HEK293T (cell line): ENCODE measurements at regions not wholly inside any gene's neighbourhood (a gene's known extent, or its start where the extent isn't known, plus 50 kb on each side); places are given as distances from the start of the nearest gene placed in this dataset.

Source experiments
- CTCF ChIA-PET: fragments of 350-600 bp; formaldehyde crosslinking; extraction: SDS; loops from one replicate; lab custom pipeline; 2021; ENCODE audit warnings: antibody characterized with exemption, inconsistent platforms; lab: Yijun Ruan, JAX
- POLR2A ChIA-PET: fragments of 350-600 bp; formaldehyde crosslinking; extraction: SDS; loops from one replicate; lab custom pipeline; 2020; ENCODE audit warnings: antibody characterized with exemption, inconsistent platforms; lab: Yijun Ruan, JAX
- DNase-seq: peaks from one replicate; pipeline ENCODE4 v3.0.0; 2012; ENCODE audit warnings: mixed read lengths; ENCODE audit errors: extremely low spot score
- ARNT ChIP-seq: fragments of 450-650 bp; IDR thresholded peaks from 2 replicates; pipeline ENCODE4 v1.6.1; 2017; ENCODE audit warnings: mild to moderate bottlenecking
- BHLHE40 ChIP-seq: fragments of 450-650 bp; IDR thresholded peaks from 2 replicates; pipeline ENCODE4 v1.6.1; 2016; ENCODE audit warnings: mild to moderate bottlenecking, moderate library complexity, borderline replicate concordance
- CTBP1 ChIP-seq: fragments of 450-650 bp; IDR thresholded peaks from 2 replicates; pipeline ENCODE4 v1.6.1; 2016; ENCODE audit warnings: borderline replicate concordance
- ELF4 ChIP-seq: fragments of 450-650 bp; IDR thresholded peaks from 2 replicates; pipeline ENCODE4 v1.6.1; 2017; ENCODE audit warnings: antibody characterized with exemption
- FOXA1 ChIP-seq: fragments of 450-650 bp; IDR thresholded peaks from 2 replicates; pipeline ENCODE4 v1.6.1; 2016; ENCODE audit warnings: mild to moderate bottlenecking
- FOXK2 ChIP-seq: fragments of 450-650 bp; IDR thresholded peaks from 2 replicates; pipeline ENCODE4 v1.6.1; 2016; ENCODE audit warnings: mild to moderate bottlenecking
- FOXM1 ChIP-seq: fragments of 450-650 bp; IDR thresholded peaks from 2 replicates; pipeline ENCODE4 v1.6.1; 2017; ENCODE audit warnings: mild to moderate bottlenecking, borderline replicate concordance
- HDGF ChIP-seq: fragments of 450-650 bp; IDR thresholded peaks from 2 replicates; pipeline ENCODE4 v1.6.1; 2017; ENCODE audit warnings: antibody characterized with exemption, borderline replicate concordance
- L3MBTL2 ChIP-seq: fragments of 450-650 bp; conservative IDR thresholded peaks from 2 replicates; pipeline ENCODE4 v1.6.1; 2016; ENCODE audit warnings: mild to moderate bottlenecking
- LEF1 ChIP-seq: fragments of 450-650 bp; IDR thresholded peaks from 2 replicates; pipeline ENCODE4 v1.6.1; 2017; ENCODE audit warnings: mild to moderate bottlenecking, borderline replicate concordance
- NFRKB ChIP-seq: fragments of 450-650 bp; IDR thresholded peaks from 2 replicates; pipeline ENCODE4 v1.6.1; 2016; ENCODE audit warnings: mild to moderate bottlenecking, moderate library complexity
- SP1 ChIP-seq: fragments of 450-650 bp; IDR thresholded peaks from 2 replicates; pipeline ENCODE4 v1.6.1; 2017
- SUZ12 ChIP-seq: fragments of 450-650 bp; IDR thresholded peaks from 2 replicates; pipeline ENCODE4 v1.6.1; 2016; ENCODE audit warnings: mild to moderate bottlenecking
- TARDBP ChIP-seq: fragments of 450-650 bp; IDR thresholded peaks from 2 replicates; pipeline ENCODE4 v1.6.1; 2016
- ZNF384 ChIP-seq: fragments of 450-650 bp; IDR thresholded peaks from 2 replicates; pipeline ENCODE4 v1.6.1; 2016
- TF ChIP-seq, protein P1 (sequence below): fragments of 450-650 bp; IDR thresholded peaks from 2 replicates; pipeline ENCODE4 v1.6.1; 2016

DNA sequence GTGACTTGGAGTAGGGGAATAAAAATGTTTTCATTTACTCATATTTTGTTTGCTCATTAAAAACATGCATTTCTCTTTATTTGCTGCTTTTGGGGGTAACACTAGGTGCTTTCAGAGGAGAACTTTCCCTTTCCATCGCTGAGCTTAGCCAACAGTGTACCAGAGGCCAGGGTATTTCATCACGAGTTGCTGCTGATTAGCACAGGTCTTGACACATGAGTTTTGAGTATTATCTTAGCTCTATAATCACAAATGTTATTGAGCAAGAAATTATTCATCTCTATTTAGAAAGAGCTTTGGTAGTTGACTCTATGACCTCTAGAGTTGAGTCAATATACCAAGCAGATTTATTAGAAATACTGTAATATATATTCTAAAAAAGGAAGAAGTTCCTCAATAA lies 375.9 kb downstream of the NXPH1 start:
- TF ChIP-seq HDGF (no peak), FOXK2 (no peak), SP1 (no peak), ELF4 (no peak), SUZ12 (no peak), ARNT (no peak), NFRKB (no peak)
- CTCF ChIA-PET, result no interaction called here
- DNase-seq, result no peak
- POLR2A ChIA-PET, result no interaction called here

DNA sequence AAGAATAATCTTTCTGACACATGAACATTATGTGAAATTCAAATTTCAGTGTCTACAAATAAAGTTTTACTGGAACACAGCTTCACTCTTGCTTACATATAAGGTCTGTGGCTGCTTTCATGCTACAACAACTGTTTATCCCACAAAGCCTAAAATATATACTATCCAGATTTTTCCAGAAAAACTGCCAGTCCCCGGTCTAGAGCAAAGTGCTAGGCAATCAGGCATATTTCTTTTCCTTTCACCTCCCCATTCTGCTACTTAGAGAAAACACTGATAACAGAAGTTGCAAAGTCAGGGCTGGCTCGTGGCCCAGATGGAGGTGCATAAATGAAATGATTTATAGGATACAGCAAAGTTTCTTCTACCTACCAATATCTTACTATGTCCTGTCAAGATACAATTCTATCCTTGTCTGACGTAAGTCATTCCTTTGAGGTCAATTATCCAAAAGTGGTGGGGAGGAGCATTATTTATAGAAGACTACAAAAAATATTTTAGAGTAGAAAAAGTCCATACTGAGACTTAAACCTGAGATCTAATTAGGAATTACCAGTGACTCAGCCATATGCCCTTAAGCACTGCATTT lies 384.1 kb downstream of the NXPH1 start:
- TF ChIP-seq ARNT, result no peak
- no peak for TF ChIP-seq HDGF
- TF ChIP-seq LEF1, result no peak
- TF ChIP-seq BHLHE40, result no peak
- TF ChIP-seq FOXM1, result no peak
- TF ChIP-seq CTBP1, result no peak
- no peak for TF ChIP-seq ZNF384
- TF ChIP-seq SP1, result no peak
- TF ChIP-seq L3MBTL2, result no peak
- no peak for TF ChIP-seq FOXA1
- no peak for TF ChIP-seq NFRKB
- no peak for TF ChIP-seq ELF4
- no peak for TF ChIP-seq FOXK2
- CTCF ChIA-PET, result no interaction called here
- POLR2A ChIA-PET, result no interaction called here
- DNase-seq, result no peak

DNA sequence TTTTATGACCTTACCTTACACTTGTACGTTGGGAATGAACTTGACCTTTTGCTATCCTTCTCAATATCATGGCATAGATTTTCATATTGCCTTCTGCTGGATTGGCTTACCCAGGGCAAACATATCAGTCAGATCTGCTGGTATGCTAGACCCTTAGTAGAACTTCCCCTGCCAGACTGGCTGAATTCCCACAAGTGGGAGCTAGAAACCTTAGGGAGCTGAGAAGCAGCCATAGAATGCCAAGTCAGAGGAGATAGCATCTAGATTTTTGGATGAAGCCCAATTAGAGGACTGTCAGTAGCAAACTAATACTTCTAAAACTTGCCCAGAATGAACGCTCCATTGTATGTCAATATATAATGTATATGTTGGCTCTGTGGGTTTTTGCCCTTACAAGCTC lies 385.0 kb downstream of the NXPH1 start:
- POLR2A ChIA-PET, result no interaction called here
- CTCF ChIA-PET, result no interaction called here
- no peak for TF ChIP-seq HDGF
- TF ChIP-seq, protein P1, sequence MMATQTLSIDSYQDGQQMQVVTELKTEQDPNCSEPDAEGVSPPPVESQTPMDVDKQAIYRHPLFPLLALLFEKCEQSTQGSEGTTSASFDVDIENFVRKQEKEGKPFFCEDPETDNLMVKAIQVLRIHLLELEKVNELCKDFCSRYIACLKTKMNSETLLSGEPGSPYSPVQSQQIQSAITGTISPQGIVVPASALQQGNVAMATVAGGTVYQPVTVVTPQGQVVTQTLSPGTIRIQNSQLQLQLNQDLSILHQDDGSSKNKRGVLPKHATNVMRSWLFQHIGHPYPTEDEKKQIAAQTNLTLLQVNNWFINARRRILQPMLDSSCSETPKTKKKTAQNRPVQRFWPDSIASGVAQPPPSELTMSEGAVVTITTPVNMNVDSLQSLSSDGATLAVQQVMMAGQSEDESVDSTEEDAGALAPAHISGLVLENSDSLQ, result no peak
- TF ChIP-seq CTBP1, result no peak
- no peak for TF ChIP-seq ELF4
- no peak for DNase-seq

DNA sequence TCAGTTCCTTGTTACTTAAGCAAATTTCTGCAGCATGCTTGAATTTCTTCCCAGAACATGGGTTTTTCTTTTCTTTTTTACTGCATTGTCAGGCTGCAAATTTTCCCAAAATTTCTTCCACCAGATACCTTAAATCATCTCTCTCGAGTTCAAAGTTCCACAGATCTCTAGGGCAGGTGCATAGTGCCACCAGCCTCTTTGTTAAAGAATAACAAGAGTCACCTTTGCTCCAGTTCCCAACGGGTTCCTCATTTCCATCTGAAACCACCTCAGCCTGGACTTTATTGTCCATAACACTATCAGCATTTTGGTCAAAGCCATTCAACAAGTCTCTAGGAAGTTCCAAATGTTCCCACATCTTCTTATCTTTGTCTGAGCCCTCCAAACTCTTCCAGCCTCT lies 389.2 kb downstream of the NXPH1 start:
- POLR2A ChIA-PET, result no interaction called here
- CTCF ChIA-PET, result no interaction called here
- no peak for DNase-seq
- TF ChIP-seq CTBP1 (no peak), HDGF (no peak), NFRKB (no peak), ELF4 (no peak), SUZ12 (no peak), FOXM1 (no peak), SP1 (no peak), BHLHE40 (no peak), LEF1 (no peak), FOXK2 (no peak), TARDBP (no peak), ARNT (no peak), L3MBTL2 (no peak), ZNF384 (no peak)
- TF ChIP-seq, protein P1, result no peak

DNA sequence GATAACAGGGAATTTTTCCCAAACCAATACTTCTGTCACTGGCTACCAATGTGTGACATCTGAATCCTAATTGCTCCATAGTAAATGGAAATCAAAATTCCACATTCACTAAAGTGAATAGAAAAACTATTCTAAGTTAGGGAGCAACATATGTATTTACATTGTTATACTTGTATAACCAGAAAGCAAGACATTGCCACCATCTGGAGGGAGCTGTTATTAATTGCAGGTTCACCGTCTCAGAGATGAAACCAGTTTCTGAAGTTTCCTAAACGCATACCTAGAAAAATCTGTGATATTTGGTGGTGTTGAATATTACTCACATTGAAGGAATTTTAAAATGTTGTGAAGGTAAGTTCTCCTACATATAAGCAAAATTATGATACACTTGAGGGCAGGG lies 390.1 kb downstream of the NXPH1 start:
- CTCF ChIA-PET, result no interaction called here
- TF ChIP-seq HDGF (no peak), ELF4 (no peak), FOXM1 (no peak)
- DNase-seq, result no peak
- POLR2A ChIA-PET, result no interaction called here

DNA sequence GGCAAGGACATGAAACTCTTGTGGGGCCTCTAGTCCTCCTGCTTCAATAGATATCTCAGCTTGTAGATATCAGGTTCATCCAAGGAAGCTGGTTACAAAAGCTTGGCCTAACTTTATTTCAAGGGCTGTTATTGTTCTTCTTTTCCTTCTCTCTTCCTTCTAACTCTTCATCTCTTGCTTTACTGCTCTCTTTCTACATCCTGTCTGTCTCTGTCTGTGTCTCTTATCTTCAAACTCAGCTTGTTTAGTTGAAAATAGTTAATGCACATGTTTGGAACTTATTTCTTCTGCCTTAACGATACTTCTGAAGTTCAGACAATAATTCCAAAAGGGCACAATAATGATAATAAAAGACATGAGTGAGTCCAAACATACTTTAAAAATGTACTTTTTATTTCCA lies 393.9 kb downstream of the NXPH1 start:
- POLR2A ChIA-PET, result no interaction called here
- no peak for TF ChIP-seq LEF1
- no peak for TF ChIP-seq SUZ12
- TF ChIP-seq SP1, result no peak
- TF ChIP-seq ARNT, result no peak
- no peak for TF ChIP-seq FOXK2
- TF ChIP-seq ZNF384, result no peak
- no peak for TF ChIP-seq HDGF
- no peak for DNase-seq
- CTCF ChIA-PET, result no interaction called here

DNA sequence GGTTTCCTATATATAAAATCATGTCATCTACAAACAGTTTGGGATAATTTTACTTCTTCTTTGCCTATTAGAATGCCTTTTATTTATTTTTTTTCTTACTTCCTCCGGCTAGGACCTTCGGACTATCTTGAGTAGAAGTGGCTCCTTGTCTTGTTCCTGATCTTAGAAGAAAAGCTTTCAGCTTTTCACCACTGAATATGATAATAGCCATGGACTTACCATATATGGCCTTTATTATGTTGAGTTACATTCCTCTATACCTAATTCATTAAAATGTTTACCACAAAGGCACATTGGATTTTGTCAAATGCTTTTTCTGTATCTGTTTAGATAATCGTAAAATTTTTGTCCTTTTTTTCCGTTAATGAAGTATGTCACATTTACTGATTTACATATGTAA lies 395.7 kb downstream of the NXPH1 start:
- ChIA-PET CTCF (no interaction called here), POLR2A (no interaction called here)
- TF ChIP-seq FOXK2, result no peak
- no peak for TF ChIP-seq HDGF
- no peak for TF ChIP-seq SUZ12
- DNase-seq, result no peak

DNA sequence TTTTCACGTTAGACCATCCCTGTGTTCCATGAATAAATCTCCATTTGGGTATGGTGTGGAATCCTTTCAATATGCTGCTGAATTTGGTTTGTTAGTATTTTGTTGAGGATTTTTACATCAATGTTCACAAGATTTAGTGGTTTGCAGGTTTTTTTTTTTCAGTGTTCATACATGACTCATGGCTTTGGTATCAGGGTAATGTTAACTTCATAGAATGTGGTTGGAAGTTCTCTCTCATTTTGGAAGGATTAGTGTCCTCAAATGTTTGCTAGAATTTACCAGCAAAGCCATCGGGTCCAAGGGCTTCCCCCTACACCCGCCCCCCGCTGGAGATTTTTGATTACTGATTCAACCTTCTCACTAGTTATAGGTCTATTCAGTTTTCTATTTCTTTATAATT lies 398.0 kb downstream of the NXPH1 start:
- no peak for DNase-seq
- POLR2A ChIA-PET, result no interaction called here
- CTCF ChIA-PET, result no interaction called here
- no peak for TF ChIP-seq SP1
- TF ChIP-seq FOXM1, result no peak
- TF ChIP-seq NFRKB, result no peak
- no peak for TF ChIP-seq ARNT
- TF ChIP-seq, protein P1, result no peak
